GM18858 (cell line): ENCODE measurements at regions not wholly inside any gene's neighbourhood (a gene's known extent, or its start where the extent isn't known, plus 50 kb on each side); places are given as distances from the start of the nearest gene placed in this dataset.

Experiments used
- ATAC-seq: cut with Tn5 transposase; IDR thresholded peaks from one replicate; pipeline ENCODE4 v1.9.1; 2021; ENCODE audit not compliant: unreplicated experiment

DNA sequence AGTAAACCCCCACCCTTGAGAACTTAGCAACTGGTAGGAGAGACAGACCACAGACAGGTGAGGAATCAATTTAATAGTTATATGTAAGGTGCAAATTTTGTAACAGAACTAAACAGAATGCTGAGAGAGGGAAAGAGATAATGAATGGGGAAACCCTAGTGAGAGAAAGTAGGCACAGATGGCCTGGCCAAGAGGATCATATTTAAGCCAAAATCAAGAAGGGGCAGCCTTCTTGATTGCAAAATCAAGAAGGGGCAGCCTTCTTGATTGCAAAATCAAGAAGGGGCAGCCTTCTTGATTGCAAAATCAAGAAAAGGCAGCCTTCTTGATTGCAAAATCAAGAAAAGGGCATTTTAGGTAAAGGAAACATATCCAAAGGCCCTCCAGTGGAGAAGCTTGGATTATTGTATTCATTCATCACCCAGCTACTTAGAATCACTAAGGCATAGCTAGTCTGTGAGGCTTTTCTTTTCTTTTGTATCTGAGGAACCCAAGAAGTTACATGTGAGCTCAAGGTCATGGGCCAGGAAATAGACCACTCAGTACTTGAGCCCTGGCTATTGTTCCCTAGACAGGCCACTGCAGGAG, 190.6 kb downstream of the CYLD start:
- no peak for ATAC-seq

DNA sequence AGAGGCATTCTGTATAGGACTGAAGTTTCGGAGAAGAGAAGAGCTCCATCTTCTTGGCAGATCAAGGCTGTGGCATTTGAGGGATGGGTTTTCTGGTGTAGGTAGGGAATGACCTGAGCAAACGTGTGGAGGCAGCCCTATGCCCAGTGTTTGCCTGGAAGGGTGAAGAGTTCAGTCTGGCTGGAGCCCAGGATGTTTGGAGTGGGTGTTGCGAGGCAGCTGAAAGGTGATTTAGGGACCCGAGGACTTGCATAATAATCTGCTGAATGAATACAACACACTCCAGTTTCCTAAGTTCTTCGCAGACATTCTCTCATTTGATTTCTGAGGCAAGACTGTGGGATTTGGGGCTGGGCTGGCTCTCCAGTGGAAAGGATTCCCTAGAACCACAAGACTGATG, 186.2 kb downstream of the CYLD start:
- no peak for ATAC-seq

DNA sequence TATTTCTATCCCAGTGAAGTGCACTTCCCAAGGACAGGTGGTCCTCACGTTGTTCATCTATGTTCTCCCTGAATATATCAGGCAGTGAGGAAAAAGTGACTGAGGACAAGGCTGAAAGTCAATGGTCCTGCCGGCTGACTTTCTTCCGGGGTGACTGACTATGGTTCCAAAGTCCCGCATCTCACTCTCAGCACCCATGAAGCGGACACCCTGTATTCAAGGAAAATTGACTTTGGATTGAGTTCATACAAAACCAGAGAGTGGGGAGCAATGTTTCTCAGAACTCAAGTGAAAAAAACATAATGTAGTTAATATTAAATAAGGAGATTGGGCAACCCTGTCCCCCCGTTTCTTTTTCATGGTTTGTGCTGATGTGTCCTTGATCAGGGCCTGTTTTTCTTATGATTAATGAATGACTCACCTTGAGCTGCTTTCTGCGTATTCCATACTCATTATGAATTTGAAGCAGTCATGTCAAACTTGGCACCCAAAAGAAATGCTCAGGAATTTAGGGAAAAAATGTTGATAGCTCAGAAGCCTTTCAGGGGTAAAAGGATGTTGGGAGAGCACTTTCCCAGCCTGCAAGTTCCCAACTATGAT, 184.0 kb downstream of the CYLD start:
- no peak for ATAC-seq

- no peak for ATAC-seq
These were observed 183.1 kb downstream of the CYLD start for GRCh38 chr16:50924759-50925545.

- ATAC-seq: no peak
These were observed 176.2 kb downstream of the CYLD start for GRCh38 chr16:50917950-50918703.

DNA sequence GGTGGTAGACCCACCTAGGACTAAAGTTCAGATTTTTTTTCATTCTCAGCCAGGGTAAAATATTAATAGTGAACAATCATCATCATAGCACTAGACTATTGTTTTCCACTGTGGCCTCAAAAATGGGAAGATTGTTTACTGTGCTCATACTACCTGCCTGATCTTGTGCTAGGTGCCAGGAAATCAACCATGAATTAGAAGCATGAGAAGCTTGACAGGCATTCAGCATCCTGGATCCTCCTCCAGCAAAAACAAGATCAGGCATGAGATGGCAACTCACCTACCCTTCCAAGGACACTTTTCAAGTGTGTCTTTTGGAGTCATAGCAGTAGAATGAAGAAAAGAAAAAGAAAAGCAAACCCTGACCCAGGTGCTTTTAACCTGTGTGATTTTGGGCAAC, 174.2 kb downstream of the CYLD start:
- no peak for ATAC-seq

- ATAC-seq: no peak
These were observed 173.2 kb downstream of the CYLD start for GRCh38 chr16:50915120-50915519.

DNA sequence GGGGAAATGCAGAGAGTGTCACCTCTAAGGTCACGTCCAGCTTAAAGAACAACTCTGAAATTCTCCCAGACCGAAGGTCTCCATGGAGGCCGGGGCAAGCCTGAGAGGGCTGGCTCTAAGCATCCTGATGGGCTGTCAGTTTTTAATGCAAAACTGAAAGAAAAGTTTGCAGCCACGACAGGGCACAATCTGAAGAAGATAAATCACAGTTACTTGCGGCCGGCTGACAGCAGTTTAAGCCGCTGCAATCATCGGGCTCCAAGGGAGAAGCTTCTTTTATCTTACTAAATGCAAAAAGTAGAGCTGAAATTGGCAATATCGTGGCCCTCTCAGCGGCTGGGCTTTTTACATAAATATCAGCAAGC, 168.8 kb downstream of the CYLD start:
- ATAC-seq: no peak

GRCh38 chr16:50909831-50910735, 168.2 kb downstream of the CYLD start:
- ATAC-seq: no peak

GRCh38 chr16:50908468-50908867, 166.6 kb downstream of the CYLD start:
- no peak for ATAC-seq

GRCh38 chr16:50906454-50906853, 164.6 kb downstream of the CYLD start:
- no peak for ATAC-seq

DNA sequence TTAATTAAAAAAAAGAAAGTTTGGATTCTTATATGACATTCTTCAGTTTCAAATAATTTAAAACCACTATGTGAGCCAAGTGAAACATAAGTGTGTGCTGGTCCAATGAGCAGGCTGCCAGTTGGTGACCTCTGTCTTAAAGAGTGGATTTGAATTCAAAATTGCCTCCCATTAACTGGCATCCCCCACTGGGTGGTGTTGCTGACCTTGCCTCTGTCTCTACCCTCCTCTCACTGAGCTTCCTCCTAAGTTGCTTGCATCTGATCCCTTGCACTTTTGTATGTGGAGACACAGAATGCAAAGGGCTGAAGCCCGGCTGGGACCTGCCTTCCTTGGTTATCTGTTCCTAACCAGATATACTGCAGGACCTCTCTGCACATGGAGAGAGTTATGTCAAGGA, 160.6 kb downstream of the CYLD start:
- ATAC-seq: no peak

GRCh38 chr16:50901062-50901461, 159.2 kb downstream of the CYLD start:
- ATAC-seq: no peak

DNA sequence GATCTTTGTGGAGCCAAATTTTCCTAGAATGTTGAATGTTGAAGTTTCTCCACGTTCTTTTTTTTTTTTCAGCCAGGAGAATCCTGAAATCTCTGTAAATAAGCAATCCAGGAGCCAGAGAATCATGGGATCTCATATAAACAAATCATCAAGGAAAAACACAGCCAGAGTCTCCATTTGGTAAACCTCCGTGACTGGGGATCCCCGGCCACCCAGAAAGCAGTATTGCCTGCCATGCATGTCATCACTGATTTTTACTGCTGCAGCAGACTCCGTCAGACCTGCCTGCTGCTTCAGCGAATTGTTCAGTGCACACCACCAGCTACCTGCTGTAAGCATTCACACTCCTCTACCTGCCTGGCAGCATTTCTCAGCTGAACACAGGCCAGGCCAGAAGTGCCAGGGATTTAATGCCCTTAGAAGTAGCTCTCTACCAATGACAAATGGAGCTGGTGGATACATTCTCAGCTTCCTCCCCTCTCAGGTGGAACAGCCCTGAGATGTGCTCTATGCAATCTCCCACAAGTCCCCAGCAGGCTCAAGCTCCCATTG, 158.6 kb downstream of the CYLD start:
- ATAC-seq: no peak

GRCh38 chr16:50899951-50900350, 158.1 kb downstream of the CYLD start:
- no peak for ATAC-seq

GRCh38 chr16:50889746-50890145, 147.9 kb downstream of the CYLD start:
- ATAC-seq: no peak

DNA sequence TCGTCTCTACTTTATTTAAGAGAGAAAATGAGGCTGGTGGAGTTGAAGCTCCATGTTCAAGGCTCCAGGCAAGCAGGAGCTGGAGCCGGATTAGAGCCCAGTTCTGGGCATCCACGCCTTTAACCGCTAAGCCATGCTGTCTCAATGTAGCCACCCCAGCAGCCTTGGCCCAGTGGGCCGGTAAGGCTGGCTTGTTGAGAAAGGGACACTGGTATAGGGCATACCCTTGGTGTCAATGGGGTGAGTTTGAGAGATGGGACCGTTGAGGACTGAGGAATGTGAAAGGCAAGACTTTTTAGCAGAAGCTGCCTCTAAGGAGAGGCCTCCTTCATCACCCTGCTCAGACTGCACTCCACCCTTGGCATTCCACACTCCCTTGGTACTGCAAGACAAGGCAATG, 147.4 kb downstream of the CYLD start:
- ATAC-seq: no peak

GRCh38 chr16:50888486-50889261, 146.8 kb downstream of the CYLD start:
- ATAC-seq: no peak

GRCh38 chr16:50887500-50888298, 145.8 kb downstream of the CYLD start:
- no peak for ATAC-seq
